Activated CD4-positive, alpha-beta T cell treated with anti-CD3 and anti-CD28 coated beads, Interleukin-2, Interleukin-6, amounts not matched to agents 100 ng/mL and 50 ng/mL, durations not matched to agents 16 hours and 8 hours (primary cell): ENCODE measurements at regions not wholly inside any gene's neighbourhood (a gene's known extent, or its start where the extent isn't known, plus 50 kb on each side); places are given as distances from the start of the nearest gene placed in this dataset.
"Not testable (repeated sequence)": the region's sequence is repeated elsewhere in the genome, so short reads cannot be mapped to it uniquely, and the experiment has no call there.

Source experiments
- DNase-seq: peaks from one replicate; pipeline ENCODE4 v3.0.0-alpha.2; 2020

DNA sequence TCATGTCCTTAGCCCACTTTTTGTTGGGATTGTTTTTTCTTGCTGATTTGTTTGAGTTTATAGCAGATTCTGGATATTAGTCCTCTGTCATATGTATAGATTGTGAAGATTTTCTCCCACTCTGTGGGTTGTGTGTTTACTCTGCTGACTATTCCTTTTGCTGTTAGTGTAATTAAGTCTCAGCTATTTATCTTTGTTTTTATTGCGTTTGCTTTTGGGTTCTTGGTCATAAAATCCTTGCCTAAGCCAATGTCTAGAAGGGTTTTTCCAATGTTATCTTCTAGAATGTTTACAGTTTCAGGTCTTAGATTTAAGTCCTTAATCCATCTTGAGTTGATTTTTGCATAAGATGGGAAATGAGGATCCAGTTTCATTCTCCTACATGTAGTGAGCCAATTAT is 351.2 kb upstream of the PIK3R1 start:
- not testable (repeated sequence) for DNase-seq

GRCh38 chr5:67858471-67859031 is 357.0 kb upstream of the PIK3R1 start:
- no peak for DNase-seq

DNA sequence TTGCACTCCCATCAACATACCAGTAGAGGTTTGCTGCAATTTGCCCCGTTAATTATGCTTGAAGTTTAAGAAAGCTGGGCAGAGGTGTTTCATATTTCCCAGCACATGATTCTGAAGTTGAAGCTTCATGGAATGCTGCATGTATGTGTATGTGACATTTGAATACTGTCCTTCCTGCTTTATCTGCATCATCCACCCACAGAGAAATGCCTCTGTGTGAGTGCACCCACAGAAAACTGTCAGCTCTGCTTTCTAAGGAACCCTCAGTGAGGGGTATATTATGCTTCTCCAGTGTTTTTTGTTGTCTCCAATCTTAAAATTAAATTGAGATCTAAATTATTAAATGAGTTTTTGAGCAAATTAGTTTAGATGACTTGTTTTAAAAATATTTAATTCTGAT is 358.1 kb upstream of the PIK3R1 start:
- DNase-seq = no peak

DNA sequence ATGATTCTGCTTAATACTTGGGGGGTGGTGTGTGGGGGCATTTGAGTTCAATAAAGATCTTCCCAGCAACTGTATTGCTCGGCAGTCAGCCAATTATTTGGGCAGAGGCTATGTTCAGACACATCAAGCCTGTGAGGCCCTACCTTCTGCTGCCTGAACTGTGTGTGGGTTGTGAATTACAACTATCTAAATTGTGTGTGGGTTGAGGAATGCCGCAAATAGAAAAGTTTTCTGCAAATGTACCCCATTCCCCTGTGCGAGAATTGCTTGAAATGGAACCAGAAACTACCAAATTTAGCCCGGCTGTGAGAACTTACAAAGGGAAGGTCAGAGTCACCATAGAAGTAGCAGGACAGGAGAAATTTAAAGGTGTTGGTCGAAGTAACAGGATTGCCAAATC is 360.0 kb upstream of the PIK3R1 start:
- no peak for DNase-seq

- DNase-seq = not testable (repeated sequence)
Observed at GRCh38 chr5:67850906-67851305, 364.6 kb upstream of the PIK3R1 start.

- DNase-seq = no peak
Observed at GRCh38 chr5:67844924-67845323, 370.6 kb upstream of the PIK3R1 start.

DNA sequence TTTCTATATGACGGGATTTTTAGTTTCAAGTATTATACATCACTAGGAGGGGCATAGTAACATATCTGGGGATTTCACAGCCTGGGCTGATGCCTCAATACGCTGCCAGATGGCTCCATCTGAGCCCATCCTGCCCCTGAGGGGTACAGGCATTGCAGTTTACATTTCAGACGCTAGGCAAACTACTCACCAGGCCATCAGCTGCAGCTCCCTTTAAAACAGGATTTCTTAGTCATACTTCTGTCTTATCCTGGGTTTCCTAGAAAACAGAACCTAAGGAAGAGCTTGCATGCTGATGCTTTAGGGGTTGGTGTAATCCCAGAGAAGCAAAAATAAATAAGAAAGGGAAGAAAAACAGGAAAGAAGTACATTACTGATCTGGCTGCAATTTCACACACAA is 372.8 kb upstream of the PIK3R1 start:
- no peak for DNase-seq

DNA sequence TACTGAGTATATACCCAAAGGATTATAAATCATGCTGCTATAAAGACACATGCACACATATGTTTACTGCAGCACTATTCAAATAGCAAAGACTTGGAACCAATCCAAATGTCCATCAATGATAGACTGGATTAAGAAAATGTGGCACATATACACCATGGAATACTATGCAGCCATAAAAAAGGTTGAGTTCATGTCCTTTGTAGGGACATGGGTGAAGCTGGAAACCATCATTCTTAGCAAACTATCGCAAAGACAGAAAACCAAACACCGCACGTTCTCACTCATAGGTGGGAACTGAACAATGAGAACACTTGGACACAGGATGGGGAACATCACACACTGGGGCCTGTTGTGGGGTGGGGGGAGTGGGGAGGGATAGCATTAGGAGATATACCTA is 378.3 kb upstream of the PIK3R1 start:
- not testable (repeated sequence) for DNase-seq

DNA sequence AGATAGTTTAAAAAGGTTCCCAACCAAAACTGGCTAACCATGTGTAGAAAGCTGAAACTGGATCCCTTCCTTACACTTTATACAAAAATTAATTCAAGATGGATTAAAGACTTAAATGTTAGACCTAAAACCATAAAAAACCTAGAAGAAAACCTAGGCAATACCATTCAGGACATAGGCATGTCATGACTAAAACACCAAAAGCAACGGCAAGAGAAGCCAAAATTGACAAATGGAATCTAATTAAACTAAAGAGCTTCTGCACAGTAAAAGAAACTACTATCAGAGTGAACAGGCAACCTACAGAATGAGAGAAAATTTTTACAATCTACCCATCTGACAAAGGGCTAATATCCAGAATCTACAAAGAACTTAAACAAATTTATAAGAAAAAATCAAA is 379.1 kb upstream of the PIK3R1 start:
- not testable (repeated sequence) for DNase-seq

- DNase-seq = no peak
Observed at GRCh38 chr5:67831048-67831447, 384.5 kb upstream of the PIK3R1 start.

DNA sequence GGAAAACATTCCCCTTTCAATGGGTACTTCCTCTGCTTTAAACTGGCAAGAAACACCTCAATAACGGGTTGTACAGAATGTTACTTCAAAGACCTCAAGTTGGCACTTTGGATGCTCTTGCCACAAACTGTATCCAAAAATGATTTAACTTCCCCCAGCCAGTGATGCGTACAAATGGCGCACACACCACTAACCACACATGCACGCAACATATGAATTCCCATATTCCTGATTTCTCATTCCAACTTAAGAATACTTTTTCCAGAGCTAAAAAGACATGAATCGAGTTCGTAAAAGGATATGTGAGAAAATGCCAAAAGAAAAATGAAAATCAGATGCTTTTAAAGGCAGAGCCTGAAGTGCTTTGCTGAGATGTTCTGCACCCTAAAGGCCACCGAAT is 388.0 kb upstream of the PIK3R1 start:
- no peak for DNase-seq

- no peak for DNase-seq
Observed at GRCh38 chr5:67824852-67825251, 390.7 kb upstream of the PIK3R1 start.

GRCh38 chr5:67817652-67818051 is 397.9 kb upstream of the PIK3R1 start:
- DNase-seq = no peak

- DNase-seq = no peak
Observed at GRCh38 chr5:67816456-67816855, 399.1 kb upstream of the PIK3R1 start.

- no peak for DNase-seq
Observed at GRCh38 chr5:67815455-67816391, 399.8 kb upstream of the PIK3R1 start.

DNA sequence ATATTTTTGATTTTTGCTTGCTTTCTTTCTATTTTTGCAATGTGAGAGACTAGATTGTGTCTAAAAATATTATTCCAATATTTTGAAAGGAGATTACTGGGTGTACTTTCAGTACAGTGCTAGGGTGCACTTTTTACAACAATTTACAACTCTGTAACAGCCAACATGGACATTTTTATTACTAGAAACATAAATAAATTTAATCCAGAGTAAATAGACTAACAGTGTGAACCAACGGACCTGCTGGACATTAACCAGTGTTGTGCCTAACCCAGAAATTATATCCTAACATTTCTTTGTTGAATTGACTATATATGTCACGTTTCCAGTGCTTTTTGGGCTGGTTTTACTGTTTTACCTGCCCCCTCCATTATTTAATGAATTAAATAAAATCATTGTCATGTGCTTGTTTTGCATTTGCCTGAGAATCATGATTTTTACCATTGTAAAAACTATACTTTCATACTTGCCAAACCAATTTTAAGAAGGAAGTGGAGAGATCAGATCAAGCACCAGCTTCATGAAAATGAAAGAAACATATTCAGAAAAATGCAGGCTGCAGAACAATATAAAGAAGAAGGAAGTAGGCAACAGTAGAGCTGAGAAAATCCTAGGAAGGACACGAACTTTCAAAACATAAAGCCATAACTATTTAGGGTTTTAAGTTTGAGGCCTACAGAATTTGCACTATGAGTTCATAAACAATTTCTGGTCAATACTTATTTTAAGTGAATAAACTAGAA is 400.8 kb upstream of the PIK3R1 start:
- no peak for DNase-seq

GRCh38 chr5:67813877-67814539 is 401.5 kb upstream of the PIK3R1 start:
- DNase-seq = no peak

DNA sequence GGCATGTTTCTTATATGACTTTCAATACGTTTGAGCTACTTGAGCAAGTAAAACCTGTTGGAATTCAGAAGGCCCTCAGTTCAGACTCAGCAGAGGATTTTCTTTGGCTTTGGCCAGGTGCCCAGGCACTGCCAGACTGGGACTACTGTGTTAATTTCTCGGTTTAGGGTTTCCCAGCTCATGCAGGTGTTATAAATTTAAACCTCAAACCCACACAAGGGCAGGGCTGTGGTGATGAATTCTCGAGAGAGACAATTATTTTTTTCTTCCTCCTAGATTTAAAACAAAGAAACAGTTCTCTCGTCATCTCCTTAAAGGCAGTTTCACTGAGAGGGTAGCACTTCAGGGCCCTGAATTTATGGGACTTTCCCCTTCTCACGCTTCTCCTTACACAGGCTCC is 406.0 kb upstream of the PIK3R1 start:
- no peak for DNase-seq

- no peak for DNase-seq
Observed at GRCh38 chr5:67808340-67808739, 407.2 kb upstream of the PIK3R1 start.

DNA sequence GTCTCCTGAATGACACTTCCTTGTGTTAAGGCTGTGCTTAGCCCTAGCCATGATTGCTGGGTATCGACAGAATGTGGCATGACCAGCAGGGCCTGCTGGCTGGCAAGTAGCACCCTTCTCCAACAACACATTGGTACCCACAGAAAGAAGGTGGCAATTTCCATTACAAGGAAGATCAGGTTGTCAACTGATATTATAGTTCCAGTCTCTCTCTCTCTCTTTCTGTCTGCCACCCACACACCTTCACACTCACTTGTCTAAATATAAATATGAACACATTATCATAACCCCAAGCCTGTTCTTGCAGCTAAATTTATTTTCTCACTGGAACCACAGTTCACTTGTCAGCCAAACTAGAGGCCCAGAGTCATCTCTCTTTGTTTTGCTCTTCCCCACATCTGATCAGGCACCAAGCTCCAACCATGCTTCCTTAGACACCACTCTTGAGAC is 408.1 kb upstream of the PIK3R1 start:
- DNase-seq = no peak

DNA sequence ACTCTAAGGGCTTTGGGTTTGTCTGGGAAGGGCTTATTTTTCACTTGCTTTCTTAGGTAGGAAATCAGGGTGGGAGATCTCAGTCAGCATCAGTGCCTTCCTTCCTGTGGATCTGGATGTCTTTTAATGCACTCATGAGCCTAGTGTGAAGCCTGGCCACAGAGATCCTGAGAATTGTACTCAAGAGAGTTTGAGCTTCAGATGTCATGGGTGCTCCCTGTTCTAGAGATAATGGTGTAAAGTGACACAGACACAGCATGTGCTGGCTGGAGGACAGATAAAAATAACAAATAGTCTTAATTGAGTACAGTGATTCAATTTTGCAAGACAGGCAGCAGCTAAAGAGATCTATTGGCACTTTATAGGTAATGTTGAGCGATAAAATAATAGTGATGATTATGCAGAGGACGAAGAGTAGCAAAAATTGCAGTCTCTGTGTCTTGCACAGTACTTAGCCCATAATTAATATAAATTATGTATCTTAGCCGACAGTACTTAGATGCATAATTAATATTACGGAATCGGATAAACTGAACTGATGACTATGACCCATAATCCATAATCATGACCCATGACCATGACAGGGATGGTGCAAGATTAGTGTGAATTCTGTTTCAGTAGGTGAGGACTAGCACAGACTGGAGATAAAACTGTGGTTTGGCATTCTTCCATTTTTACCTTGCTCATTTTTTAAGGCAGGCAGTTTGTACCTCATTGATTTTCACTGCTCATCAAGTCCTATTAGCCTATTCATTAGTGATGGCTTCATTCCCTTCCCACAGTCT is 408.7 kb upstream of the PIK3R1 start:
- no peak for DNase-seq

GRCh38 chr5:67805666-67806348 is 409.7 kb upstream of the PIK3R1 start:
- DNase-seq = no peak
